ENCODE measurements at regions not wholly inside any gene's neighbourhood (a gene's known extent, or its start where the extent isn't known, plus 50 kb on each side); places are given as distances from the start of the nearest gene placed in this dataset.

GRCh38 chr15:29542994-29543393 lies 273.4 kb upstream of the NSMCE3 start:
- TF ChIP-seq, protein P1, sequence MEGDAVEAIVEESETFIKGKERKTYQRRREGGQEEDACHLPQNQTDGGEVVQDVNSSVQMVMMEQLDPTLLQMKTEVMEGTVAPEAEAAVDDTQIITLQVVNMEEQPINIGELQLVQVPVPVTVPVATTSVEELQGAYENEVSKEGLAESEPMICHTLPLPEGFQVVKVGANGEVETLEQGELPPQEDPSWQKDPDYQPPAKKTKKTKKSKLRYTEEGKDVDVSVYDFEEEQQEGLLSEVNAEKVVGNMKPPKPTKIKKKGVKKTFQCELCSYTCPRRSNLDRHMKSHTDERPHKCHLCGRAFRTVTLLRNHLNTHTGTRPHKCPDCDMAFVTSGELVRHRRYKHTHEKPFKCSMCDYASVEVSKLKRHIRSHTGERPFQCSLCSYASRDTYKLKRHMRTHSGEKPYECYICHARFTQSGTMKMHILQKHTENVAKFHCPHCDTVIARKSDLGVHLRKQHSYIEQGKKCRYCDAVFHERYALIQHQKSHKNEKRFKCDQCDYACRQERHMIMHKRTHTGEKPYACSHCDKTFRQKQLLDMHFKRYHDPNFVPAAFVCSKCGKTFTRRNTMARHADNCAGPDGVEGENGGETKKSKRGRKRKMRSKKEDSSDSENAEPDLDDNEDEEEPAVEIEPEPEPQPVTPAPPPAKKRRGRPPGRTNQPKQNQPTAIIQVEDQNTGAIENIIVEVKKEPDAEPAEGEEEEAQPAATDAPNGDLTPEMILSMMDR (IDR thresholded peaks at IDR 0.05; ENCODE audit: control extremely low read depth, extremely low read depth): no peak
- WGBS, 2 donors: 87 to 94% methylated on average over 1 of the region's 1 CpG
- Histone ChIP-seq H3K4me1 (ENCODE audit: control insufficient read depth in 5 of 5, insufficient read depth in 5 of 5, low read length in 5 of 5) (no peaks in the 10 kb centered on the region), H3K4me3 (no peak overlapping the region), H3K36me3 (ENCODE audit: control insufficient read depth in 4 of 4, insufficient read depth in 4 of 4, low read length in 4 of 4) (no peaks in the 10 kb centered on the region), H3K9me3 (ENCODE audit: control insufficient read depth in 4 of 4, insufficient read depth in 3 of 4, low read length in 3 of 4) (peaks cover 0 to 14% (median under 1%) of the 10 kb centered on the region in 4 donors), H3K9ac (ENCODE audit: insufficient read depth in 1 of 2, low read length in 2 of 2) (no peak overlapping the region), H3K27me3 (ENCODE audit: control insufficient read depth in 3 of 3, insufficient read depth in 3 of 3, low read length in 2 of 3) (no peaks in the 10 kb centered on the region), H3K27ac (ENCODE audit: low read depth in 1 of 2, low read length in 1 of 2) (no peak overlapping the region)
- no peak for ATAC-seq (ENCODE audit: insufficient read depth, low FRiP score)
- DNase-seq: no peak

DNA sequence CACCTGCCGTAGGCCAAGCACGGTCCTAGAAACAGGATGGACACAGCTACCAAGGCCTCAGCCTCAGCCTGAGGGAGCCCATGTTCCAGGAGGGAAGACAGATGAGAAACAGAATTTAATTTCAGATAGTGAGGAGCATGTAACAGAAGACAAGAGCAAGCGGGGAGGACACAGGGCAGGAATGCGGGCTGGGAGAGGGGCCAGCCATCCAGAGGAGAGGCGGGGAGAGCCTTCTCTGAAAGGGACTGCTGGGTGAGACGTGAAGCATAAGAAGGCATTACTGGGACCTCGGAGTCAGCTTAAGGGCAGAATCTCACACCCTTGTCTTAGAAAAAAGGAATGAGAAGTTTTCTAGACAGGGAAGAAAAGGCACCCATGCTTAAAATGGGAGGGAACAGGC lies 271.7 kb upstream of the NSMCE3 start:
- WGBS, 2 donors: 88 to 92% methylated on average over 7 of the region's 7 CpGs
- Histone ChIP-seq H3K9me3 (ENCODE audit: control insufficient read depth in 4 of 4, insufficient read depth in 3 of 4, low read length in 3 of 4) (peaks cover 0 to 11% (median 0%) of the 10 kb centered on the region in 4 donors), H3K27me3 (ENCODE audit: control insufficient read depth in 3 of 3, insufficient read depth in 3 of 3, low read length in 2 of 3) (no peaks in the 10 kb centered on the region), H3K4me1 (ENCODE audit: control insufficient read depth in 5 of 5, insufficient read depth in 5 of 5, low read length in 5 of 5) (no peaks in the 10 kb centered on the region), H3K36me3 (ENCODE audit: control insufficient read depth in 4 of 4, insufficient read depth in 4 of 4, low read length in 4 of 4) (no peaks in the 10 kb centered on the region), H3K27ac (ENCODE audit: low read depth in 1 of 2, low read length in 1 of 2) (no peak overlapping the region), H3K9ac (ENCODE audit: insufficient read depth in 1 of 2, low read length in 2 of 2) (no peak overlapping the region), H3K4me3 (no peak overlapping the region)
- TF ChIP-seq, protein P1 (IDR thresholded peaks at IDR 0.05; ENCODE audit: control extremely low read depth, extremely low read depth): no peak
- no peak for ATAC-seq (ENCODE audit: insufficient read depth, low FRiP score)
- DNase-seq: no peak

DNA sequence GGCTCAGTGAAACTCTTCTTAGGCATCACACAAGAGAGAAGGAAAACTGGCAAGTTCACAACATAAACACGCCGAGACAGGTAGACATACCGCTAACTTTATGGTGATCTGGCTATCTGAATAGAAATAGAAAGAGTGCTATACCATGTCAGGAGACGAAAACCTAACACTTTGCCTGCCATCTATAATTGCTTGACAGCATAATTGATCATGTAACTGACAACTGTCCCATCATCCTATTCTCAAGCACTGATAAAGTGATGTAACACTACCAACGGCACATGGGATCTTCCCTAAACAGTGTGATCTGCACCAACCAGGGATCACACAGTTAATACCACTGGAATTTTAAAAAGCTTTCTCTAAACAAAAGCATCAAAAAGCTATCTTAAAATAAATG lies 270.9 kb upstream of the NSMCE3 start:
- Histone ChIP-seq H3K9me3 (ENCODE audit: control insufficient read depth in 4 of 4, insufficient read depth in 3 of 4, low read length in 3 of 4) (peaks cover 0 to 4% (median 0%) of the 10 kb centered on the region in 4 donors), H3K27me3 (ENCODE audit: control insufficient read depth in 3 of 3, insufficient read depth in 3 of 3, low read length in 2 of 3) (no peaks in the 10 kb centered on the region), H3K27ac (ENCODE audit: low read depth in 1 of 2, low read length in 1 of 2) (no peak overlapping the region), H3K4me1 (ENCODE audit: control insufficient read depth in 5 of 5, insufficient read depth in 5 of 5, low read length in 5 of 5) (no peaks in the 10 kb centered on the region), H3K36me3 (ENCODE audit: control insufficient read depth in 4 of 4, insufficient read depth in 4 of 4, low read length in 4 of 4) (no peaks in the 10 kb centered on the region), H3K9ac (ENCODE audit: insufficient read depth in 1 of 2, low read length in 2 of 2) (no peak overlapping the region), H3K4me3 (no peak overlapping the region)
- ATAC-seq (ENCODE audit: insufficient read depth, low FRiP score) (no peak), DNase-seq (no peak)
- WGBS, 2 donors: 94 to 96% methylated on average over 5 of the region's 5 CpGs
- TF ChIP-seq, protein P1 (IDR thresholded peaks at IDR 0.05; ENCODE audit: control extremely low read depth, extremely low read depth): no peak

GRCh38 chr15:29539736-29540135 lies 270.1 kb upstream of the NSMCE3 start:
- no peaks in the 10 kb centered on the region for H3K27me3 ChIP-seq (ENCODE audit: control insufficient read depth in 3 of 3, insufficient read depth in 3 of 3, low read length in 2 of 3)
- H3K36me3 ChIP-seq (ENCODE audit: control insufficient read depth in 4 of 4, insufficient read depth in 4 of 4, low read length in 4 of 4): no peaks in the 10 kb centered on the region
- H3K9me3 ChIP-seq (ENCODE audit: control insufficient read depth in 4 of 4, insufficient read depth in 3 of 4, low read length in 3 of 4): no peaks in the 10 kb centered on the region
- TF ChIP-seq, protein P1 (IDR thresholded peaks at IDR 0.05; ENCODE audit: control extremely low read depth, extremely low read depth): no peak
- H3K9ac ChIP-seq (ENCODE audit: insufficient read depth in 1 of 2, low read length in 2 of 2): no peak overlapping the region
- H3K27ac ChIP-seq (ENCODE audit: low read depth in 1 of 2, low read length in 1 of 2): no peak overlapping the region
- no peaks in the 10 kb centered on the region for H3K4me1 ChIP-seq (ENCODE audit: control insufficient read depth in 5 of 5, insufficient read depth in 5 of 5, low read length in 5 of 5)
- ATAC-seq (ENCODE audit: insufficient read depth, low FRiP score) (no peak), DNase-seq (no peak)
- 72 to 83% methylated on average over 6 of the region's 6 CpGs for WGBS, 2 donors
- H3K4me3 ChIP-seq: no peak overlapping the region

Measured in lung (tissue), 11 donors.